ENCODE measurements at regions not wholly inside any gene's neighbourhood (a gene's known extent, or its start where the extent isn't known, plus 50 kb on each side); places are given as distances from the start of the nearest gene placed in this dataset.

- no peak for TF ChIP-seq SPI1 (IDR thresholded peaks at IDR 0.05; ENCODE audit: borderline replicate concordance, low read depth, low read length)
- TF ChIP-seq CBFA2T3 (IDR thresholded peaks at IDR 0.05) = 0 out of 2 replicates have a peak, but pooled peaks have one; percentile 19
- no peak for TF ChIP-seq SAFB2 (IDR thresholded peaks at IDR 0.05; ENCODE audit: borderline replicate concordance, low read depth, low read length, severe bottlenecking)
- 0 out of 2 replicates have a peak, but pooled peaks have one; percentile 6 for TF ChIP-seq CXXC5 (CRISPR knock-in tag; IDR thresholded peaks at IDR 0.05)
- TF ChIP-seq MTA1 (IDR thresholded peaks at IDR 0.05; ENCODE audit: borderline replicate concordance) = no peak
- TF ChIP-seq, protein P1, sequence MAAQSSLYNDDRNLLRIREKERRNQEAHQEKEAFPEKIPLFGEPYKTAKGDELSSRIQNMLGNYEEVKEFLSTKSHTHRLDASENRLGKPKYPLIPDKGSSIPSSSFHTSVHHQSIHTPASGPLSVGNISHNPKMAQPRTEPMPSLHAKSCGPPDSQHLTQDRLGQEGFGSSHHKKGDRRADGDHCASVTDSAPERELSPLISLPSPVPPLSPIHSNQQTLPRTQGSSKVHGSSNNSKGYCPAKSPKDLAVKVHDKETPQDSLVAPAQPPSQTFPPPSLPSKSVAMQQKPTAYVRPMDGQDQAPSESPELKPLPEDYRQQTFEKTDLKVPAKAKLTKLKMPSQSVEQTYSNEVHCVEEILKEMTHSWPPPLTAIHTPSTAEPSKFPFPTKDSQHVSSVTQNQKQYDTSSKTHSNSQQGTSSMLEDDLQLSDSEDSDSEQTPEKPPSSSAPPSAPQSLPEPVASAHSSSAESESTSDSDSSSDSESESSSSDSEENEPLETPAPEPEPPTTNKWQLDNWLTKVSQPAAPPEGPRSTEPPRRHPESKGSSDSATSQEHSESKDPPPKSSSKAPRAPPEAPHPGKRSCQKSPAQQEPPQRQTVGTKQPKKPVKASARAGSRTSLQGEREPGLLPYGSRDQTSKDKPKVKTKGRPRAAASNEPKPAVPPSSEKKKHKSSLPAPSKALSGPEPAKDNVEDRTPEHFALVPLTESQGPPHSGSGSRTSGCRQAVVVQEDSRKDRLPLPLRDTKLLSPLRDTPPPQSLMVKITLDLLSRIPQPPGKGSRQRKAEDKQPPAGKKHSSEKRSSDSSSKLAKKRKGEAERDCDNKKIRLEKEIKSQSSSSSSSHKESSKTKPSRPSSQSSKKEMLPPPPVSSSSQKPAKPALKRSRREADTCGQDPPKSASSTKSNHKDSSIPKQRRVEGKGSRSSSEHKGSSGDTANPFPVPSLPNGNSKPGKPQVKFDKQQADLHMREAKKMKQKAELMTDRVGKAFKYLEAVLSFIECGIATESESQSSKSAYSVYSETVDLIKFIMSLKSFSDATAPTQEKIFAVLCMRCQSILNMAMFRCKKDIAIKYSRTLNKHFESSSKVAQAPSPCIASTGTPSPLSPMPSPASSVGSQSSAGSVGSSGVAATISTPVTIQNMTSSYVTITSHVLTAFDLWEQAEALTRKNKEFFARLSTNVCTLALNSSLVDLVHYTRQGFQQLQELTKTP (IDR thresholded peaks at IDR 0.05; ENCODE audit: low read depth in 1 of 2, partially characterized antibody in 2 of 2) = no peak
- peak; percentile 33; the same call in 1 of the 2 replicates for TF ChIP-seq CREM (IDR thresholded peaks at IDR 0.05; ENCODE audit: low read depth)
- no peak for TF ChIP-seq PATZ1 (CRISPR knock-in tag; IDR thresholded peaks at IDR 0.05; ENCODE audit: borderline replicate concordance)
- no peak for TF ChIP-seq ZNF23 (CRISPR knock-in tag; IDR thresholded peaks at IDR 0.05)
- peak; percentile 32; the same call in 1 of the 2 replicates for TF ChIP-seq EP400 (IDR thresholded peaks at IDR 0.05)
- no peak for TF ChIP-seq KLF16 (IDR thresholded peaks at IDR 0.05)
- no peak for TF ChIP-seq ATF1 (CRISPR knock-in tag; IDR thresholded peaks at IDR 0.05)
- TF ChIP-seq ATF1 (tag; IDR thresholded peaks at IDR 0.05) = peak; percentile 65; the same call in 1 of the 2 replicates
- TF ChIP-seq, protein P2, sequence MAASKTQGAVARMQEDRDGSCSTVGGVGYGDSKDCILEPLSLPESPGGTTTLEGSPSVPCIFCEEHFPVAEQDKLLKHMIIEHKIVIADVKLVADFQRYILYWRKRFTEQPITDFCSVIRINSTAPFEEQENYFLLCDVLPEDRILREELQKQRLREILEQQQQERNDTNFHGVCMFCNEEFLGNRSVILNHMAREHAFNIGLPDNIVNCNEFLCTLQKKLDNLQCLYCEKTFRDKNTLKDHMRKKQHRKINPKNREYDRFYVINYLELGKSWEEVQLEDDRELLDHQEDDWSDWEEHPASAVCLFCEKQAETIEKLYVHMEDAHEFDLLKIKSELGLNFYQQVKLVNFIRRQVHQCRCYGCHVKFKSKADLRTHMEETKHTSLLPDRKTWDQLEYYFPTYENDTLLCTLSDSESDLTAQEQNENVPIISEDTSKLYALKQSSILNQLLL (CRISPR knock-in tag; IDR thresholded peaks at IDR 0.05; ENCODE audit: borderline replicate concordance) = no peak
- TF ChIP-seq MLLT1 (IDR thresholded peaks at IDR 0.05) = no peak
- no peak for TF ChIP-seq NFXL1 (CRISPR knock-in tag; IDR thresholded peaks at IDR 0.05)
- no peak for TF ChIP-seq IFI16 (CRISPR knock-in tag; IDR thresholded peaks at IDR 0.05)
- TF ChIP-seq RAD51 (IDR thresholded peaks at IDR 0.05; ENCODE audit: borderline replicate concordance, low read depth) = no peak
- TF ChIP-seq, protein P3, sequence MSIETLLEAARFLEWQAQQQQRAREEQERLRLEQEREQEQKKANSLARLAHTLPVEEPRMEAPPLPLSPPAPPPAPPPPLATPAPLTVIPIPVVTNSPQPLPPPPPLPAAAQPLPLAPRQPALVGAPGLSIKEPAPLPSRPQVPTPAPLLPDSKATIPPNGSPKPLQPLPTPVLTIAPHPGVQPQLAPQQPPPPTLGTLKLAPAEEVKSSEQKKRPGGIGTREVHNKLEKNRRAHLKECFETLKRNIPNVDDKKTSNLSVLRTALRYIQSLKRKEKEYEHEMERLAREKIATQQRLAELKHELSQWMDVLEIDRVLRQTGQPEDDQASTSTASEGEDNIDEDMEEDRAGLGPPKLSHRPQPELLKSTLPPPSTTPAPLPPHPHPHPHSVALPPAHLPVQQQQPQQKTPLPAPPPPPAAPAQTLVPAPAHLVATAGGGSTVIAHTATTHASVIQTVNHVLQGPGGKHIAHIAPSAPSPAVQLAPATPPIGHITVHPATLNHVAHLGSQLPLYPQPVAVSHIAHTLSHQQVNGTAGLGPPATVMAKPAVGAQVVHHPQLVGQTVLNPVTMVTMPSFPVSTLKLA (conservative IDR thresholded peaks at IDR 0.05) = peak; percentile 23 to 43; a peak in 3 of 4 replicates
Observed at GRCh38 chr21:14863745-14864210, 201.0 kb downstream of the NRIP1 start (continued).

All from K562 (cell line).